ENCODE measurements at regions not wholly inside any gene's neighbourhood (a gene's known extent, or its start where the extent isn't known, plus 50 kb on each side); places are given as distances from the start of the nearest gene placed in this dataset.
"Not testable (repeated sequence)": the region's sequence is repeated elsewhere in the genome, so short reads cannot be mapped to it uniquely, and the experiment has no call there.

DNA sequence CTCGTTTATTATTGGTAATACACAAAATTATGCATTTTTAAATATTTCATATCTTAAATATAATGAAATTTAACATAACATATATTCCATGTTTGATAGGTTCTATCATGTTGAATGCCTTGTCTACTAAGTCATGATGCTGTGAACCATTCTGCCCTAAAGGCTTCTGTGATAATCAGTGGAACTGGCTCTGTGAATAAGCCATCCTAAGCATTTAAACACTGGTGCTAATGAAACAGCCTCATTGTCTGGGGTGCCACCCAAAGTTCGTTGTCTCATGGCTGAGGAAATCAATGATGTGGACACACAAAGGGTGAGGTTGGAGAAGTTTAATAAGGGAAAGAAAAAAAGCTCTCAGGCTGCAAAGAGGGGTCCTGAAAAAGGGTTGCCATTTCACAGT, 264.7 kb upstream of the ZRANB2 start:
- DNase-seq = no peak

- no peak for DNase-seq
Measured at GRCh38 chr1:71343686-71344416, 263.0 kb upstream of the ZRANB2 start.

GRCh38 chr1:71339238-71339637, 258.4 kb upstream of the ZRANB2 start:
- peak; percentile 22 for DNase-seq

DNA sequence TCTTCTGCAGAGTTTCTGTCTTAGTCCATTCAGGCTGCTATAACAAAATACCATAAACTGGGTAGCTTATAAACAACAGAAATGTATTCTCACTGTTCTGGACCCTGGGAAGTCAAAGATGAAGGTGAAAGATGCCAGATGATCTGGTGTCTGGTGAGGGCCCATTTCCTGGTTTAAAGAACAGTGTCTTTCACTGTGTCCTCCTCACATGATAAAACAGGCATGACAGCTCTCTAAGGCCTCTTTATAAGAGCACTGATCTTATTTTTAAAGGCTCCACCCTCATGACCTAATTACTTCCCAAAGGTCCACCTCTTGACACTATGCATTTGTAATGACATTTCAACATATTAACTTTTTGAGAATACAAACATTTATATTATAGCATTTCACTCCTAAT, 250.2 kb upstream of the ZRANB2 start:
- no peak for DNase-seq

DNA sequence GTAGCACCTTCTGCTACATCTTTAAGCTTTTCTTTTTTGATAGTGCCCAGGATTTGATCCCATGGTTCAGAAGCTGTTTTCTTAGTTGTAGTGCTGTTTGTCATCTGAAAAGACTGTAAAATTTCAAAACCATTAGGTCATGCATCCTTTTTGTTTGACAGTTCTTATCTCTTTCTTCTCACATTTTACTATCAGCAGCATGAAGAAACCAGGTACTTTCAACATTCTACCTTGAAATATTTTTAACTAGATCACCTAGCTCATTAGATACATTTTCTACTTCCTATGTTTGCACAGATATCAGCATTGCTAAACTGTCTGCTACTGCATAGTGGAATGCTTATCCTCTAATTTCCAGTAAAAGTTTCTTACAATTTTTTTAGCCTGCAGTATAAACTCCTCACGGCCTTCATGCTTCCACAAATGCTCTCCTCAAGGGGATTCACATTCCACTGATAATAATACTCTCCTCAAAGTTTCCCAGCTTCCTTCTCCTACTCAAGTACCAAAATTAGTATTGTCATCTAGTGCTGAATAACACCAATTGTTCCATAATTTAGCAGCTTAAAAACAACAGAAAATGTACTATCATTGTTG, 243.9 kb upstream of the ZRANB2 start:
- no peak for DNase-seq

- no peak for DNase-seq
Measured at GRCh38 chr1:71312545-71312944, 231.7 kb upstream of the ZRANB2 start.

GRCh38 chr1:71311376-71311775, 230.5 kb upstream of the ZRANB2 start:
- DNase-seq = no peak

GRCh38 chr1:71307451-71307850, 226.6 kb upstream of the ZRANB2 start:
- peak; percentile 68 for DNase-seq

DNA sequence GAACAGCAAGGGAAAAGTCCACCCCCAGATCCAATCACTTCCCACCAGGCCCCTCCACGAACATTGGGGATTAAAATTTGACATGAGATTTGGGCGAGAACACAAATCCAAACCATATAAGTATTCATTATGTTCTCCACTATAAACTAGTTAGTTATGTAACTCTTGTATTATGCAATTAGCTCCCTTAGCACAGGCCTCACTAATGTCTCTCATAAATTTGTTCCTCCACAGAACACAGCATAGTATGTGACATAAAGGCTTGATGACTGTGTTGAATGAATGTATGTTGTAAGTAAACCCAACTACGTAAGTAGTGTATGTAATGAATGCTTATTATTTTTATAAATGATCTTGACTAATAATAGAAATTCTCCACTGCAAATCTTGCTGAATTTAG, 223.3 kb upstream of the ZRANB2 start:
- no peak for DNase-seq

- DNase-seq = no peak
Measured at GRCh38 chr1:71303617-71304041, 222.8 kb upstream of the ZRANB2 start.

DNA sequence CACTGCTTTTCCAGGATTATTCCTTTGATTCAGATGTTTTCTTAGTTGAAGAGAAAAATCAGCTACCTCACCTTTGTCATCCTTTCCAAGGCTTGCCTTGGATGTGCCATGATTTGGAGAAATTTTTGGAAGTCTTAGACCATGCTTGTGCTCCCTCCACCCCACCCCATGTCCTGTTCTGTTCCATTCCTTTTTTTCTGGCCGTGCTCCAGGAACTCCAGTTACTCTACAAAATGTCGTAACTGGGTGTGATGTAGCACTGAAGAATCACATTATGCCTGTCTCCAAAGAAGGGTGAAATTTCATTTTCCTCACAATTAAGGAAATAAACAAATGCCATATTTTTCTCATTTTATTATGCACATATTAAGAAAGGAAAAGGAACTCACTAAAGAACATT, 217.8 kb upstream of the ZRANB2 start:
- no peak for DNase-seq

DNA sequence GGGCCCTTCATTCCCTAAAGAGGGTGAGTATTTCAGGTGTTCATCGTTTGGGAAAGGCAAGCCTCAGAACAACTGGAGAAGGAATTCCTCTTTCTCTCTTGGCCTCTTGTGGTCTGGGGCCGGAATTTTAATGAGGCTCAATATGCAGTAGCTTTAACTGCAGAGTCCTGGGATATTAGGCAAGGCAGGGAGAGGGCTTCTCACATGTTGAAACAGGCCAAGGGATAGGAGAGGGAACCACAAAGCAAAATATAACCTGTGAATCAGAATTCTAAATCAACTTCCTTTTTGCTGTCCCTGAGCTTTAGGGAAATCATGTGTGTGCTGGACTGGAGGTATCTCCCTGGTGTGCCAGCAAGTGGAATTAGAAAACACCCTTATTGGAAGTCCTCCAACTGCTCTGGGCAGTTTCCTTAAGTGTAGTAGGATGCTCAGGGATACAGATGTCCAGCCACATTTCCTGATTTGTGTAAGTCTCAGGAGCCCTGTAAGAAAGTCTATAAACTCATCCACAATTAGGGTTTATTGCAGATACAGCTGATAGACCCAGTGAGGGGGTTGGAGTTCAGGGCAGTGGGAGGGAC, 215.8 kb upstream of the ZRANB2 start:
- no peak for DNase-seq

DNA sequence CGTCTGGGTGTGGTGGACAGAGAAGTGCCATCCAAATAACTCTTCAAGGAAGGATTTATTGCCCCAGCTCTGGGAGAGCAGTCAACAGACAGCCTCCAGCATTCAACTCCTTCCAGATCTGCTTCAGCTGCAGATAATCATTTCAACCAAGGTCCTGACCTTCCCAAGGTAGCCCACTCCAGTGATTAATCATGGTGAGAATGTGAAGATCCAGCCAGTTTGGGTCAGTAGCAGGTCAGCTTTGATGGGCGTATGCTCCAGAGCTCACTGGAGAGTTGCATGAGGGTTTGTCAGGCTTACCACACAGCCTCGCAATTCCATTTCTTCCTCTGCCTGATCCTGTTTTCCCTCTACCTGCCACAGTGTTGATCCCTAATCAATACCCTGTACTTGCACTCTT, 214.5 kb upstream of the ZRANB2 start:
- DNase-seq = no peak

DNA sequence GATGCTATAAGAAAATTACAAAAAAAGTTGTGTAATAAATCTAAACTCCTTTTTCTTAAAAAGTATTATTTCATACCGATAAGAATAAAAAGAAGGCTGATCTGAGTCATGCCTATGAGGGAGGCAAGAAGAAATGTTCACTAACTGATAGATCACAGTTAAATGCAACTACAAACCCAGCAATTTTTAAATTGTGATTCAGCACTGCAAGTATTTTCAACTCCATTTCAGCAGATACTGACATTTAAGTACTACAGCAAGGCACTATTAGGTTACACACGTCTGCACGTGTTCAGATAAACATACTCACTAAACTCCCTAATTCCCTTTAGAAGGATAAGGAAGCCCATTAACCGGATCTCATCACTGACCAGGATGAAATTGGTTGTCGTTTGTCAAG, 213.3 kb upstream of the ZRANB2 start:
- DNase-seq = peak; percentile 69

DNA sequence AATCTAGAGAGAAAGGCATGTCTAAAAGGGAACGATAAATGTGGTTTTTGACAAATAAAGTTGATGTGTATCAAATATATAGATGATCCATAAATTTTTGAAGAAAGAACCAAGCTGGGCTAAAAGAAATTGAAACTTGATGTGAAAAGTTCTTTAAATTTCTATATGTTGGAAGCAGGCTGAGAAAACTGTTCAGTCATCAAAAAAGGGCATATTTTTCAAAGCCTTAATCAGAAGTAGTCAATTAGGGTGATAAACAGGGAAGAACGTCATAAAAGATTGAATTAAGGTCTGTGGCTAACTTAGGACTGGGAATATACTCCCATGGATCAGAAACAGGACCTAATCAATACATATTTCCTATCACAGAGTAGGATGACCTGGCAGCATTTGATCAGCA, 211.4 kb upstream of the ZRANB2 start:
- no peak for DNase-seq

- not testable (repeated sequence) for DNase-seq
Measured at GRCh38 chr1:71290506-71291237, 209.8 kb upstream of the ZRANB2 start.

DNA sequence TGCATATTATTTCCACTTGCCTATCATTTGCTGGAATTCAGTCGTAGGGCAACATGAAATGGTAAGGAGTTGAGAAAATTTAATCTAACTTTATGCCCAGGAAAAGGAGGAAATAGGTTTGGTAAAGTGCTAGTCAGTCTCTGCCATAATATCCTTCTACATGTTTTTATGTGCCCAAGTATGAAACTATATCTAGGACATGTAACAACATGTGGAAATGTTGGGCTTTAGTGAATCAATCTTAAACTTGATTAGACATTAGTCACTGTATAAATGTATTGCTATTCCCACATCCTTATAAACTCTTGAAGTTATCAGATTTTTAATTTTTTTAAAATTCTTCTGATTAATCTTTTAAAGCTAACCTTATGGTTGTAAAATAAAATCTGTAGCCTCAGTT, 204.7 kb upstream of the ZRANB2 start:
- DNase-seq = no peak

DNA sequence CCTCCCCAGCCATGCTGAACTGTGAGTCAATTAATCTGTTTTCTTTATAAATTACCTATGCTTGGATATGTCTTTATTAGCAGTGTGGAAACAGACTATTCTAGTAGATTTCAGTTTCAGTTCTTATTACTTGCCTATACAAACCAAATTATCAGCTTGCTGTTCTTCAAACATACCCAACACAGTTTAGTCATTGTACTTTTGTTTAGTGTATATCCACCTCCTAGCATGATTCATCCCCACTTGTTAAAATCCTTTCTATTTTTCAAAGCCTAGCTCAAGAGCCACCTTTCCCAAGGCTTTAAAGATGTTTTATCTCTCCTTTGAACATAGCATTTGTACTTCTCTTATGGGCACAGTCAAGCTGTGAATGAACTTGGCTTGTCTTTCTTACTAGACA, 195.6 kb upstream of the ZRANB2 start:
- no peak for DNase-seq

GRCh38 chr1:71273334-71273733, 192.5 kb upstream of the ZRANB2 start:
- DNase-seq = no peak

DNA sequence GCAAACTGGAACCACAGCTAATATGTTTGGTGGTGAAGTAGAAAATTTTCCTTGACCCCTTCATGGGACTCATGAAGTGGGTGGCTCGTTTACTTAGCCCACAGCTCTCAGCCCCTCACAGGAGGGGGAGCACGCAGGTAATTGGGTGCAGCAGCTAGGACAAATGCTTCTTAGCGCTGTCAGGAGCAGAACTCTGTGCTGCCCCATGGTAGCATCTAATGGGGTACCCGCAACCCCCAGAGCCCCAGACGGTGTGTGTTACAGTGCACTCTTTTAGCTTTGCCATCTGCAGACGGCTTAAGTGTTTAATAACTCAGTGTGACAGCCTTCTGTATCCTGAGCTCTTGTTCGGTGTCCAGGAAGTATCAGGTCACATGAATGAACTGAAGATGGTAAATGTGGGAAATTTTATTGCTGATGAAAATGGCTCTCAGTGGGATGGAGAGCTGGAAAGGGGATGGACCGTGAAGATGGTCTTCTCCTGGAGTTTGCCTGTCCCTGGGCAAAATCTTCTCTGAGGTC, 189.6 kb upstream of the ZRANB2 start:
- peak; percentile 46 for DNase-seq

GRCh38 chr1:71269818-71270217, 189.0 kb upstream of the ZRANB2 start:
- DNase-seq = no peak

GRCh38 chr1:71269179-71269578, 188.3 kb upstream of the ZRANB2 start:
- DNase-seq = no peak

DNA sequence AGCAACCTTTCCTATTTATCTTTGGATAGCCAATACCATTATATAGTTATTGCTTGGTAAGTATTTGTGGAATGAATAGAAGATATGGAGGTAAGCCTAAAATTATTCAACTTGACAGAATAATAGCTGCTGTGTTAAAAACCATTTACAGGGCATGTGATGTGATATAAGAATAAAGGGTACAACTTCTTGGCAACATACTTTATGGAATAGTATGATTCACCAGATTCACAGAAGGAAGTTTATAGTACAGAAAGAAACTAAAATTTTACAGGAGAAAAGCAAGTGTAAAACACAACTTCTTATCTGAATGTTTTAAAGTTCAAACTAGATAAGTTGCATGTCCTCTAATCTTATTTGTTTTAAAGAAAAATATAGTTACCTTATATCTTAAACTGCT, 186.4 kb upstream of the ZRANB2 start:
- no peak for DNase-seq

GRCh38 chr1:71264039-71264438, 183.2 kb upstream of the ZRANB2 start:
- no peak for DNase-seq

Measured in NCI-H82 (cell line).